ENCODE measurements at regions not wholly inside any gene's neighbourhood (a gene's known extent, or its start where the extent isn't known, plus 50 kb on each side); places are given as distances from the start of the nearest gene placed in this dataset.
"Not testable (repeated sequence)": the region's sequence is repeated elsewhere in the genome, so short reads cannot be mapped to it uniquely, and the experiment has no call there.

- no peak for DNase-seq
Measured at GRCh38 chr1:189779034-189779433, 698.6 kb downstream of the BRINP3 start.

GRCh38 chr1:189782295-189782694 lies 695.4 kb downstream of the BRINP3 start:
- DNase-seq: peak; percentile 26

GRCh38 chr1:189783456-189783855 lies 694.2 kb downstream of the BRINP3 start:
- DNase-seq: no peak

GRCh38 chr1:189786761-189787160 lies 690.9 kb downstream of the BRINP3 start:
- DNase-seq: no peak

- DNase-seq: peak; percentile 27
Measured at GRCh38 chr1:189787201-189787600, 690.5 kb downstream of the BRINP3 start.

- no peak for DNase-seq
Measured at GRCh38 chr1:189790335-189790734, 687.3 kb downstream of the BRINP3 start.

GRCh38 chr1:189803364-189803763 lies 674.3 kb downstream of the BRINP3 start:
- DNase-seq: no peak

GRCh38 chr1:189804352-189804751 lies 673.3 kb downstream of the BRINP3 start:
- DNase-seq: no peak

GRCh38 chr1:189805735-189806134 lies 671.9 kb downstream of the BRINP3 start:
- no peak for DNase-seq

GRCh38 chr1:189810639-189811038 lies 667.0 kb downstream of the BRINP3 start:
- not testable (repeated sequence) for DNase-seq

- no peak for DNase-seq
Measured at GRCh38 chr1:189811960-189812359, 665.7 kb downstream of the BRINP3 start.

GRCh38 chr1:189816558-189816957 lies 661.1 kb downstream of the BRINP3 start:
- DNase-seq: no peak

GRCh38 chr1:189819751-189820150 lies 657.9 kb downstream of the BRINP3 start:
- no peak for DNase-seq

GRCh38 chr1:189821833-189822232 lies 655.8 kb downstream of the BRINP3 start:
- DNase-seq: no peak

GRCh38 chr1:189834813-189835212 lies 642.9 kb downstream of the BRINP3 start:
- DNase-seq: no peak

GRCh38 chr1:189847613-189848012 lies 630.1 kb downstream of the BRINP3 start:
- DNase-seq: no peak

GRCh38 chr1:189851806-189852367 lies 625.8 kb downstream of the BRINP3 start:
- DNase-seq: no peak

GRCh38 chr1:189859385-189859977 lies 618.2 kb downstream of the BRINP3 start:
- no peak for DNase-seq

GRCh38 chr1:189866606-189867005 lies 611.1 kb downstream of the BRINP3 start:
- DNase-seq: no peak

- no peak for DNase-seq
Measured at GRCh38 chr1:189868021-189868420, 609.6 kb downstream of the BRINP3 start.

- DNase-seq: no peak
Measured at GRCh38 chr1:189874715-189875435, 602.8 kb downstream of the BRINP3 start.

- no peak for DNase-seq
Measured at GRCh38 chr1:189880135-189880534, 597.5 kb downstream of the BRINP3 start.

- DNase-seq: no peak
Measured at GRCh38 chr1:189899686-189900425, 577.8 kb downstream of the BRINP3 start.

All from left kidney (tissue), 1 donor.